ENCODE measurements at regions not wholly inside any gene's neighbourhood (a gene's known extent, or its start where the extent isn't known, plus 50 kb on each side); places are given as distances from the start of the nearest gene placed in this dataset.

GRCh38 chr3:145177828-145178227 is 983.2 kb downstream of the PLOD2 start:
- TF ChIP-seq CTCF (IDR thresholded peaks at IDR 0.05; ENCODE audit: low read length) (no peak), EZH2 (IDR thresholded peaks at IDR 0.05; ENCODE audit: borderline replicate concordance, low read length) (no peak)
